HG02610 (cell line): ENCODE measurements at regions not wholly inside any gene's neighbourhood (a gene's known extent, or its start where the extent isn't known, plus 50 kb on each side); places are given as distances from the start of the nearest gene placed in this dataset.

Experiments
- ATAC-seq: cut with Tn5 transposase; IDR thresholded peaks from one replicate; pipeline ENCODE4 v1.9.1; 2021; ENCODE audit warnings: mild to moderate bottlenecking, moderate library complexity; ENCODE audit not compliant: unreplicated experiment

DNA sequence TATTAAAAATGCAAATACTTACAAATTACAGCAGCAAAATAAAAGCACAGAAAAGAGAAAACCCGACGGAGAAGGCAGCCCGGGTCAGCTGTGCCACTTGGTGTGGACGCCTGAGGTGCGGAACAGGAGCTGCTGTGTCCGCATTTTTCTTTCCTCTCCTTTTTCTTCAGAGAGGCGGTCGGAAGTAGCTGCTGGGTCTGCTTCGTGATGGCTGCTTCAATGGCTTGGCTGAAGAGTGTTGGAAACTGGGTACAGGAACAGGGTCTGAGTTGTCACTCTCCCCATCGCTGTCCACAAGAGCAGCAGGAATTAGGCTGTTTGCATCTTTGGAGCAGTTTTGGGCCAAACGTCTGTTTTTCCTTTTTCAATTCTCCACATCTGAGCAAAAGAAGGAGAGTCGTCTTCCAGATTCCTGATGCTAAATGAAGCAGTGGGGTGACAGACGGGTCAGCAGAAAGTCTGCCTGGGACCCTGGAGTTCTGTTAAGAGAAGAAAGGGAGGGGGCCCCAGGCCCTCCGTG, 53.5 kb upstream of the ARL8B start:
- no peak for ATAC-seq

DNA sequence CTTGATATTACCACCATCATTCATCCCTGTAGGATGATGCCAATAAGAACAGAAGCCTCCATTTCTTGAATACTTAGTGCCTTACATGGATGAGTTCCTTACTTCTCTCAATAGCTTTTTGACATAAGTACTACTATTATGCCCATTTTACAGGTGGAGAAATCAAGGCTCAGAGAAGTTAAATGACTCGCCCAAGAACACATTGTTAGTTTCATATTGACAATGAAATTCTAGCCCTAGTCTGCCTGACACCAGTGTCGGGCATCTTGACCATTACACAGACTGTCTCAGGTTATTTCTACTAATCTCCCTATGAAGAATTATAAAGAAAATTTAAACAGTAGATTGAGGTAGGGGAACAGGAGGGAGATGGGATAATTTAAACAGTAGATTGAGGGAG, 52.5 kb upstream of the ARL8B start:
- ATAC-seq: no peak

DNA sequence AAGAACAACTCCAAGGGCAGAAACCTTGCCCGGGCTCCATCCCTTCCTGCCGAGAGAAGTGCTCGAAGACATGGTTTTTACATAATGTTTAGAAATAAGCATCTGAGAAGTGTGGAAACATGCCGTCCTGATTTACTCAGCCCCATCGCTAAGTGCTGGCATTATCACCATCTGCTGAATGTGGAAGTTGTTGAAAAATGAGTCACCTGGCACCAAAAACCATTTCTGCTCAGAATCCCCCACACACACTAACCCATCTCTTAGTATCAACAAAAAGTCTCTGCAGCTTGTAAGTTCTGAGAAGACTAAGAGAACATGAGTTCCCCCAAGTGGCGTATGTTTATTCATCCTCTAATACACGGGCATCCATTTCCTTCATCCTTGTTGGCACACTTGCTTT, 51.0 kb upstream of the ARL8B start:
- no peak for ATAC-seq

DNA sequence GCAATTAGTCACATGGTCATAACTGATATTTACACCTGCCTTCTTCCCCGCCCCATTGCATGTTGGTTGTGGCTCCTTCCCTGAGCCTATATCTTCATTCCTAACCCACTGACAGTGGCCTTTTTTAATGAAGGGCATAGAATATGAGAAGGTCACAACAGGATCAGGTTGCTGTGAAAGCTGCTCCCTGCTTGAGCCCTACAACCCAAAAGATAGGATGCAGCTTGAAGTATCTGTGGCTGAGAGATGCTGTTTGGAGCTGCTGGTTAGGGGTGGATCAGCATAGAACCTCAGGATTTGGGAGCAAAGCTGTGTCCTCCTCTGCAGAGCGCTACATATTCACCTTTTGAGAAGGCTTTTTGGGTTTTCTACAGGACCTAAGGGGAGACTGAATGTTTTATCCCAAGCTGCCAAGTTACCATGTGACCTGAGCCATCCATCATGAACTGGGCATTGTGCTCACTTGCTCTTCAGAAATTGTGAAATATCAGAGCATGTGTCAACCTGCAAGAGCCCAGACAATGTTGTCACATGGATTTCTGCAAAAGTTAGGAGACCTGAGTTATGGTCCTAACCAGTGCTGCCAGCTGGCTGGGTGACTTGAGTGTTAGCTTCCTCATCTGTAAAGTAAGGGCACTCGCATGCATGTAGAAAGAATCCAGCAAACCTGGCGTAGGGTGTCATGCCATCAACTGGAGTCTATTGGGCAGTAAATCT, 49.8 kb upstream of the ARL8B start:
- no peak for ATAC-seq
